NCI-H1694 treated with DMSO at 0.1 percent for 48 hours (cell line): ENCODE measurements at regions not wholly inside any gene's neighbourhood (a gene's known extent, or its start where the extent isn't known, plus 50 kb on each side); places are given as distances from the start of the nearest gene placed in this dataset.
A peak's percentile ranks its signal among the peaks of the same experiment; 100 is the strongest.
"Not testable (repeated sequence)": the region's sequence is repeated elsewhere in the genome, so short reads cannot be mapped to it uniquely, and the experiment has no call there.

Experiments
- DNase-seq: peaks from one replicate; lab custom pipeline; 2025; lab: John Stamatoyannopoulos, UW

DNA sequence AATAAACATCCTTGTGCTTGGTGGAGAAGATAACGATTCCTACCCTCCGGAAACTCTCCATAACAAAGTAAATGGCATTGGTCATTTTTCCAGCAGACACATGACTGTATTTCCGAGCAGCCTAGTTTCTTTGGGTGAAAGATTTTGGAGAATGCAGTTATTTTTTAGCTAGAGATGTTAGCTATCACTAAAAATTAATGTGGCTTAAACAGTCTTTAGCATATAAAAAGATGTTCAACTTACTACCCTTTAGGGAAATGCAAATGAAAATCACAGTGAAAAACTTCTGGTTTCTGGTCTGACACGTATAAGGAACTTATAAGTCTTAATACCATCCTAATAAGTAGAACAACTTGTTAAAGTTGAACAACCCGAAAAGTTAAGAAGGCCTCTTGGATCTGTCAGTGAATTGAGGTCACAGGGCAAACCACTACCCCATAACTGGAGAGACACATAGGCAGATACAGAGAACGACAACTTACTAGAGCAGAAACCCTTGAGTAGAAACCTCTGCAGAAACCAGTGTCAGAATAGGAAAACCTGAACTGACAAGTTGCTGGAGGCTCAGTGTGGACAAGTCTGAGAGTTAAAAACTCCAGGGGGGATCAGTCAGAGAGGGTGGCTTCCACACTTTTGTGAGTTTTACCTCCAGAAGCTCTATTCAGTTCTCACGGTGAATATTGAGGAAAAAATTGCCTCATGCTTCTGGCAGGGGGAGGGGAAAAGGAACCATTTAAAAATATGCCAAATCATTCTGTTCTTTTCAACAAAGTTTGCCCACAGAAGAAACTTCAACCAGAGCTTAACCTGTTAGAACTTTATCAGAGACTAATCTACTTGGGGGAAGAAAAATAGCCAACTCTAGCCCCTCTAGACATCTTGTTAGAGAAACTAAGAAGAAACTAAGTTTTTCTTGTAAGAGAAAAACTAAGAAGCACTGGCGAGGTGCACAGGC lies 325.2 kb upstream of the RPS23 start:
- DNase-seq = no peak

DNA sequence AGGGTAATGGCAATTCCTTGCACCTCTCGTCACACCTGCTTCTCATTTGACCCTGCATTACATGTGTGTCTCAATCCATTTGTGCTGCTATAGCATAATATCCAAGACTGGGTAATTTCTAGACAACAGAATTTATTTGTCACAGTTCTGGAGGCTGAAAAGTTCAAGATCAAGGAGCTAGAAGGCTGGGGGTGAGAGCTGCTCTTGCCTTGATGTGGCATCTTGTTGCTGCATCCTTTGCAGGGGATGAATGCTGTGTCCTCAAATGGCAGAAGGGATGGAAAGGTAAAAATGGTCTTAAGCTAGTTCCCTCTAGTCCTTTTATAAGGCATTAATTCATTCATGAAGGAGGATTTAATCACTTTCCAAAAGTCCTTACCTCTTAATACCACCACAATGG lies 323.7 kb upstream of the RPS23 start:
- no peak for DNase-seq

DNA sequence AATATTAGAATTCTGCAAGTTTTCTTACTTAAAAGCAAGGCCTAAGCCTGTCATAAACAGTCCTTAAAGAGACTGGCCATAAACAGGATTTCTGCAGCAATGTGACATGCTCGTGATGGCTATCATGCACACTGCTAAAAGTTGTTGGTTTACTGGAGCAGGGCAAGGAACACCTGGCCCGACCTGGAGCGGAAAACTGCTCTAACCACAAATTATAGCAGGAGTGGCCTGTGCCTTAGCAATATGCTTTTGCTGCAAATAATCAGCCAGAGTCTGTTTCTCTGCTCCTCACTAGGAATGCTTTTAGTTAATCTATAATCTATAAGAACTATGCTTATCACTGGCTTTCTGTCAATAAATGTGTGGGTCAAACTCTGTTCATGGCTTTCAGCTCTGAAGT lies 322.9 kb upstream of the RPS23 start:
- no peak for DNase-seq

DNA sequence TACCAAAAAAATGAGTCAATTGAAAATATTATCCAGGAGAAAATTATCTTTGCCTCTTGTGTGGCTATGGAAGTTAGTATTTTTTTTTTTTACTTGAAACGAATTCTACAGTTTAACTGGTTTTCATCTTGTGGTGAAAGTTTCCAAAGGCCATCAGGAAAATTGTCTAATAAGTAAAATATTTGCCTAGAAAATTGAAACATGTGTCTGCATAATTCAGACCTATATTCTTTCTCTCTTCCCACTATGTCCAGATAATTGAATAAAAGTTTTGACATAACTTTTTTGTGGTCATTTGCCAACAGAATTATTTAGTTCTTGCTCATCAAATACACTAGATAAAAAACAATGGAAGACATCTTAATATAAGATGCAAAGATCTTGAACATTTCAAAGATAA lies 321.5 kb upstream of the RPS23 start:
- DNase-seq = no peak

DNA sequence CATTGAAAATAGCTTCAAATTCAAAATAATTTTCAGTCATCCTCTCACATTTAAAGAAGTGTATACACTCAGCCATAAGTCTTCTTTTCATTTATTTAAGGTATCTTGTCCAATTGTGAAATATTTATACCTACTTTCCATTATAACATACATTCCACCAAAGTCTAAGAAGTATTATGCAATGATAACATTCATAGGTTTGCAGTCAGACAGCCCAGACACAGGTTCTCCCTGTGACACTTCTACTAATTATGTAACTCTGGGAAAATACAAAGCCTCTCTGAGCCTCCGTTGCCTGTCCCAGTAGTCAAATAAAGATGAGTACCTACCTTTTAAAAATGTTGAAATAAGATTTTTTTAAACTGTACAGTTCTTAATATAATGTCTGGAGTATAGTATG lies 320.9 kb upstream of the RPS23 start:
- DNase-seq = no peak

DNA sequence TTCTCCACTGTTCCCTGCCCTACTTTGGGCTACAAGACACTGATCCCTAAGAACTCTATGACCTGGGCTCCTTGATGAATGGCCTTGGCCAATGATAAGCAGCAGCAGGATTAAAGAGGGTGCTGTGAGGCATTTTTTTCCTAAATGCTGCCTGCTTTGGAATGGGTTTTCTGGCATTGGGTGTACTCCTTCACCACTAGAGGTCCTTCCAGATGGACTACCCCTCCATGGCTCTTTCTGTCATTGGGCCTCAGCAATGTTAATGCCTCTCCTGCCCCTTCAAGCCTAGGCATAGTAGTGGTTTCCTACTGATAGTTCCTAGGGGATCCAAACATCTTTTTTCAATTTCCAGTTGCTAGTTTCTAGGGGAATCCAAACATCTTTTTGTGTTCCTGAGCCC lies 319.3 kb upstream of the RPS23 start:
- peak; percentile 2 for DNase-seq

DNA sequence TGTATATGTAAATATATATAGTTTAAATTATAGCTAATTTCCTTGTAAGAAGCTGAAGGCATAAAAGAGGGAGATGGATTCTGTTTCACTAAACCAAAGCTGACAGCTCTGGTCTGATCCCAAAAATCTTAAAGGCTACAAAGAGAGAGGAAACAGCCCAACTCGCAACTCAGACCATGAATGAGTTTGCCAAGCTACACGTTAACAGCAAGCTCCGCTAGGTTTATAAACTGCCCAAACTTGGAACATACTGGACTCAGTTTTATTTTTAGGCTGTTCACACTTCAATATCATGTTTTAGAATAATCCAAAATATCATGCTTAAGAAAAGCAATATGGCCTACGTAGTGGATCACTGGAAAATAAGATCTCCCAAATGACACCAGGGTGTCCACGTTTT lies 318.3 kb upstream of the RPS23 start:
- DNase-seq = no peak

DNA sequence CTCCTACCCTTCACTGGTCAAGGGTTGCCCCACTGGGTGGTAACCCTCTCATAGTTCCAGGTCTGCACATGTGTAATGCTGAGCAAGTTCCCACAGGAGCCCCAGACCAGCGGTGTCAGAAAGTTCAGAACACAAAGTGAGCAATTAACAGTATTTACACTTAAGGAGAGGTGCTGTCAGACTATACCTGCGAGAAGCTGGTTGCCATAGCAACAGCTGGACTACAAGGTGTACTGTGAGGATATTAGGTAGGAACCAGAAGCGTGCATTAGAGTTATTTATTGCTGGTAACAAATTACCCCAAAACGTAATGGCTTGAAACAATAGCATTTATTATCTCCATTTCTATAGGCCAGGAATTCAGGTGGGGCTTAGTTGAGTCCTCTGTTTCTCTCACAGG lies 317.0 kb upstream of the RPS23 start:
- no peak for DNase-seq

DNA sequence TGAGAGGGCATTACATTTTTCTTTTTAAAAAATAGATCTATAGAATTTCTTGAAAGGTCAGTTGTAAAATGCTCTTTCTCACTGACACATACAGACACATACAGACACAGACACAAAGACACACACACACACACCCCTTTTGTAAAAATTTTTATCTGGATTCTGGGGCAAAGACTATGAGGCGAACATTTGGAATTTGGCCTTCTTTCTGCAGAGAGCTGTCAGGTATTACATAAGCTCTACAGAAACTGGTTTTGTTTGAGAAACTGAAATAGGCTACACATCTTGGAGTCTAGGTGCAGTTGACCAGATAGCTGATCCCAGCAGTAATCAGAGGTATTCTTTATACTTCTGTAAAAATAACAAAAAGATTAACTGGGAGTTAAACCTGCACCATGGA lies 315.9 kb upstream of the RPS23 start:
- no peak for DNase-seq

DNA sequence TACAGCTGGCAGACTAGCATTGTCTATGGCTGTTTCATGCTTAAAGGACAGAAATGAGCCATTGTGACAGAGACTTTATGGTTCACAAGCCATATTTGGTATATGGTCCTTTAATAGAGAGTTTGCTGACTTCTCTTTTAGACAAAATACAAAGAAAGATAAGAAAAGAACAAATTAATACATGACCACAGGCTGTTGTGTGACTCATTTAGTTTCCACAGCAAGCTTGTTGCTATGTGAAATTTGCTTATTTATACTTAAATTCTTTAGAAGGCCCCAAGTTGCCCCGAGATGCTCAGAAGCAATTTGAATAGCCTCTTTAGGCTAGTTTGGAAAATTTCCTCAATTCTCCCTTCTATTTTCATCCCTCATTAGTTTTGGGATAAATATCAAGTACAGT lies 315.3 kb upstream of the RPS23 start:
- no peak for DNase-seq

DNA sequence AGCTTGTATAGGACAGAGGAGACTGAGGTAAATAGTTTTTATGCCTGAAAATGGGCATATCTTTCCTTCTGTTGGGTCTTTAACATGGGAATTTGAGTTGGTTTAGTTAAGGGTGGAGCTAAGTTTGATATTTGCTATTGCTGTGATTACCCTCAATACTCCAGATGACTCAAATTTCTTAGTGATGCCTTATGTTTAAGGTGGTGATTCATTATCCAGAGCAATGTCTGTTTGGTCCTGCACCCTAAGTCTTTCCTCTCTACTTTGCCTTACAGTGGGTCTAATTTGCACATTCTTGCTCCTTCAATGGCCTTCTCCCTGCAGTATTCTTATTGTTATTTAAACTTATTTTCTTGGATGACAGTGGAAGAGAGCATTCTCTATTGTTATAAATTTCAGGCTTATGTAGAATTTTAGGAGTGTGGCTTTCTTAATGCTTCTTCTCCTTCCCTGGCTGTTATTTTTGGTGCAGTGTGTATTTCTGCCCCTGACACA lies 312.9 kb upstream of the RPS23 start:
- DNase-seq = no peak

DNA sequence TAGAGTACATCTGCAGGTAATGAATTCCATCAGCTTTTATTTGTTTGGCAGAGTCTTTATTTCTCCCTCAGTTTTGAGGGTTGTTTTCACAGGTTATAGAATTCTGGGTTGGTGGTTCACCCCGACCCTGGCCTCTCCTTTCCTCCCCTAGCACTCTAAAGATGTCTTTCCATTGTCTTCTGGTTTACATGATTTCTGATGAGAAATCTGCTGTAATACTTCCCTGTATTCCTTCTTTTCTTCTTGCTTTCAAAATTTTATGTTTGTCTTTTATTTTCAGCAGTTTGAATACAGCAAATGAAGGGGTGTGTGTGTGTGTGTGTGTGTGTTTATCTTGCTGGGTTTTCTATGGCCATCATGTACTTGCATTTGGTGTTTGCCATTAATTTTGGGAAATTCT lies 312.0 kb upstream of the RPS23 start:
- no peak for DNase-seq

DNA sequence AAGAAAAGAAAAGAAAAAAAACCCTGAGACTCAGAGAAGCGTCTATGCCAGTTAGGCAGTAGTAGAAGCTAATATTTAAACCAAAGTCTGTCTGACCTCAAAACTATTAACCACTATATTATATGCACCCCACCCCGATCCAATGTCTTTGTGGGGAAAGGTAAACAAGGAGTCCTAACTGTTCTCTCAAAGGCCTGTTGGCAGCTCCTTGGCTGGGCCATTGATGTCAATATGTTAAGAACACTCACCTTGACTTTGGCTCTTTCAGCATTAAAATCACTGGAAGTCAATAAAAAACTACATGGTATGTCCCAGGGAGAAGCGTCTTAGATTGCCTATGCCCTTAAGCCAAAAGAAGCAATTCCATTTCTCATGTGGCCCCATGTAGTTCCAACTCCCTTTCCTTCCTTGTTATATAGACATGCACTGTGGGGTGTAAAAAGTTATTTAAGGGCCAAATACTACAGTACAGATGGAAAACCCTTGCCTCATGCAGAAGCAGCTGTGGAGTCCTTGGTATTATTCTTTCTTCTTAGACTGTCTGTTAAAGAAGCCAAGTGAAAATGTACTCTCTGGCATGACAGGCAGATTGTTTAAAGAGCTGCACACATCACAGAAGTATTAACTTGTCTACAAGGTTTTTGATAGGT lies 308.6 kb upstream of the RPS23 start:
- no peak for DNase-seq

DNA sequence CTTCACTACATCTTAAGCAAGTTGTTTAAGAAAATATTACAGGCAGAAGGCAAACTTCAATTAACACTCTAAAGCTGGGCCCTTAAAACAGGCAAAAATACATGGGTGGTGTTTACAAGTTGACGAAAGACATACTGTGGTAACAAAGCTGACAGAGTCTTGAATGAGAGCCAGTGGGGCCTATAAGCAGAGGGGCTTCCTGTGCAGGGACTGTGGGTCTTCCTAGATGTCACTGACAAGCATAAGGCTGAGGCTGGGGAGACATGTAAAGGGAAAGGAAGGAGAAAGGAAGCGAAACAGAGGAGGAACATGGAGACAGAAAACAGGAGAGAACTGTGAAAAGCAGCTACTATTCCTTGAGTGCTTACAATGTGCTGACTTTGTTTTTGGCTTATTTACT lies 308.0 kb upstream of the RPS23 start:
- DNase-seq = no peak

DNA sequence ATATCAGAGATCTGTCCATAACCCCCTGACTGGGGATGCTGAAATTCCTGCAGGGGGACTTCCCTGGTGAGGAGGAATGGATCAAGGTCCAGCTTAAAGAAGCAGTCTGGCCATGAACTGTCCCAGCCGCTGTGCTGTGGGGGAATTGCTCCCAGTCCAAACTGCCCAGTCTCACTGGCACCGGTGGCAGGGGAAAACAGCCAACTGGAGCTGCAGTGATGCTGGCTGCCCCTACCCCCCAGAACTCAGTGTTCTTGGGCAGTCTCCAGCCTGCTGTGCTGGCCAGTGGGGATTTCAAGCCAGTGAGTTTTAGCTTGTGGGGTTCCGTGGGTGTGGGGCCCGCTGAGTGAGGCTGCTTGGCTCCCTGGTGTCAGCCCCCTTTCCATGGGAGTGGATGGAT lies 306.5 kb upstream of the RPS23 start:
- DNase-seq = no peak

DNA sequence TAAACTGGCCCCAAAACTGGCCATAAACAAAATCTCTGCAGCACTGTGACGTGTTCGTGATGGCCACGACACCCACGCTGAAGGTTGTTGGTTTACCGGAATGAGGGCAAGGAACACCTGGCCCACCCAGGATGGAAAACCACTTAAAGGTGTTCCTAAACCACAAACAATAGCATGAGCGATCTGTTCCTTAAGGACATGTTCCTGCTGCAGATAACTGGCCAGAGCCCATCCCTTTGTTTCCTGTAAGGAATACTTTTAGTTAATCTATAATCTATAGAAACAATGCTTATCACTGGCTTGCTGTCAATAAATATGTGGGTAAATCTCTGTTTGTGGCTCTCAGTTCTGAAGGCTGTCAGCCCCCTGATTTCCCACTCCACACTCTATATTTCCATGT lies 305.2 kb upstream of the RPS23 start:
- not testable (repeated sequence) for DNase-seq

DNA sequence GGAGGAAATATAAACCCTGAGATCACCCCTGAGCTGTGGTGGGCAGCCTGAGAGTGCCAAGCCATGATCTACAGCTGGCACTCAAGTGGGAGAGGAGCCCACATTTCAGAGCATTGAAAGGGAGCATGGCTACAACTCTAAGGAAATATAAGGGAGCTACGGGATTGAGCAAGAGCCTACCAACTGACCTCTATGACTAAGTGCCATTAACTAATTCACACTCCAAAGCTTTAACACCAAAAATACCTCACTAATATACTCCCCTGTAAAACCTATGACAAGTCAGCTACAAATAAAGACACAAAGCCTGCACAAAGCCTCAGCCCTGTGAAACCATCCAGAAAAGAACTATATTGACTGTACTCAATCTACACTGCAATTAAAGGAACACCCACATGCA lies 286.8 kb upstream of the RPS23 start:
- DNase-seq = no peak

DNA sequence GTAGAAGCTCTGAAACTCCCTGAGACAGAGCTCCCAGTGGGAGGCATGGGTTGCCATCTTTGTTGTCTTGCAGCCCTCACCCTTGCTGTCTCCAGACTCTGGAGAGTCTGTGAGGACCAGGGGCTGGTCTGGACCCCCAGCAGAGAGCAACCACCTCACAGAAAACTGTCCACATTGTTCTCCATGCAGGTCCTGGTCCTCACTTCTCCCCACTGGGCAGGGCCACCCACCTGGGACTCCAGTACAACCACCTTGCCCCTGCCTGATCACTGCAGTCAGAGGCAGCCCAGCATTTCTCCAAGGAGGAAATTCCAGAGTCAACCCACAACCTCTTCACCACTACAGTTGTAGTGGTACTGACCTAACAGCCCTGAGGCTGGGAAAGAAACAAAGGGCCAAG lies 285.6 kb upstream of the RPS23 start:
- DNase-seq = no peak

DNA sequence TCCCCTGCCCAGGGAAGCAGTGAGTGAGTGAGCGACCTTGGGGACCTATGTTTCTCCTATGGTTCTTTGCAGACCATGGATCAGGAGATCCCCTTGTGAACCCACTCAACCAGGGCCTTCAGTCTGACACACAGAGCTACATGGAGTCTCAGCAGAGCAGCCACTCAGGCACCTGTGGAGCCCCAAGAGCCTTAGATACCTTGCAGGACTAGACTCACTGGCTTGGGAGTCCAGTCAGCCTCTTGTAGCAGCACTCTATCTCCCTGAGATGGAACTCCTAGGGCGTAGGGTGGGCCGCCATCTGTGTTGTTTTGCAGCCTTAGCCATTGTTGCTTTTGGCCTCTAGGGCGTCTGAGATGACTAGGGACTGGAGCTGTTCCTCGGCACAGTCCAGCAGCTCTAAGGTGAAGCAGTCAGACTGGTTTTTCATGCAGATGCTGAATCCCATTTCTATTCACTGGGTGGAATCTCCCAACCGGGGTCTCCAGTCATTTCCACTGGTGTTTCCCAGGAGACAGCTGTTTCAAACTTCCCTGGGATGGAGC lies 284.6 kb upstream of the RPS23 start:
- DNase-seq = no peak

DNA sequence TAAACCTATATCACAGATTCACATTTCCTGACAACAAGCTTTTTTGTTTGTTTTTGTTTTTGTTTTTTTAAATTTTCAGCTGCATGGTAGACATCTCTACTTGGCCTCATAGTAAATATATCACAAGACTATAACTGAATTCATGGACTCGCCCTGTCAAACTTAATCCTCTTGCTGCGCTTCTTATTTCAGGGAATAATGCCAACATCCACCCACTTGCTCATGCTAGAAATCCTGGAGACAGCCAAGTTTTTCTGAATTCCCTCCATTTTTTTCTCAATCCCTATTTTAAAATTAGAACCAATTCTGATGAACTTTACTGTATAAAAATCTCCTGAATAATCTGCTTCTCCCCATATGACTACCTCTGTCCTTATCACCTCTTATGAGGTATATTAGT lies 283.6 kb upstream of the RPS23 start:
- no peak for DNase-seq

DNA sequence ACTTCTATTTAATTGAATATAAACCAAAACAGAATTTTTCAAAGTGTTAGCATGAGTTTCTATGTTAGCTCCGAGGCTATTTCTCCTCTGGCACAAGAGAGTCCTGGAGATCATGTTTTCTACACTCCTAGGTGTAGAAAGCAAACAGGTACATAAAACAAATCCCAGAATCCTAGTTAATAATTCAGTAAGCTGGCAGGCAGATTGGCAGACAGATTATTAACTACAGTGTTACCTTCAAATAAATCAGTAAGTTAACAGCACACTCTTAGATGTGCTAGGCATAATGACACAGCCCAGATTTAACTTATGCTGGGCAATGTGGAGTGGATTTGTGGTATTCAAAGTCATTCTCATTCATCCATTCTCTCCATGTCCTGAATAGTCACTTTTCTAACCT lies 282.8 kb upstream of the RPS23 start:
- no peak for DNase-seq

DNA sequence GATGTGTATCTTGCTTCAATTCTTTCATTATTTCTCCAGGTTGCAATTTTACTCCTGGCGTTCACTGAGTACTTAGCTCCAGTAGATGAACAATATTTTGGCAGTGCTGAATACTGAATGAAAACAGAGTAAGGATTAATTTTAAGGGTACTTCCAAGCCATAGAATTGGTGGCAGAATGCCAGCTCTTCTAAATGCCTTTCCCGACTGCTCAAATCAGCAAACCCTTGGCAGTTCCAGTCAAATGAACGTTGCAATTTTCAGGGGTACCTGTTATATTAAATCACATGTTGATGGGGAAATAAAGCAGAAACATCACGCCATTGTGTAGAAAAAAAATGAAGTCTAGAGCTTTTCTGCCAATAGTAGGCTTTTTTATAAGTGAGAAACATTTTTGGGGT lies 282.4 kb upstream of the RPS23 start:
- DNase-seq = no peak

DNA sequence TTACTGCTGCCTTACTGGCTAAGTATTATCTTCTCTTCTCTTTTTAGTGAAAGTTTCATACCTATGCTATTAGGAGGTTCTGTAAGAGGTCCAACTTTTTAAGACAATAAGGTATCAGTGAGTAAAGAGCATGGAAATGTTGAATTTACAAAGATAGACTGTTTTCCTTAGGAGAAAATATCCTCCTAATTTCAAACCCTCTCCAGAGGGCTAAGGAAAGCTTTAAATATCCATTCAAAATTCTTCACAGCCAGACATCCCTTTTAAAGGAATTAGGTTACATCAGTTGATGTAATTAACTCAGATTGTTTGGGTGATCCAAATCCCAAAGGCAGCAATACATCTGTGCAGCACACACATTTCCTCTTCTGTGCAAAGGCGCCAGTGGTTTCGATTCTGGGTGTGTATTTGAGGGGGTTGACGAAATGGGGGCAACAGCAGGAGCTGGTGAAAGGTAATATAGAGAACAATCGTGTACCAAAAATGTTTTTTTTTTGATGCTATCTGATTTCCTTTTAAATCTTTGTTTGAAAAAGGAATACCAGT lies 273.8 kb upstream of the RPS23 start:
- peak; percentile 5 for DNase-seq
